ENCODE measurements at regions not wholly inside any gene's neighbourhood (a gene's known extent, or its start where the extent isn't known, plus 50 kb on each side); places are given as distances from the start of the nearest gene placed in this dataset.
A peak's percentile ranks its signal among the peaks of the same experiment; 100 is the strongest.

GRCh38 chr1:235006132-235006721, 122.4 kb downstream of the TOMM20 start:
- H3K36me3 Mint-ChIP-seq = peaks cover 18 to 53% of the 10 kb centered on the region in 2 donors
- peak overlapping the region in 1 of 2 donors; percentile 46 for H3K27ac Mint-ChIP-seq

GRCh38 chr1:235004840-235005391, 123.7 kb downstream of the TOMM20 start:
- ATAC-seq = no peak
- Mint-ChIP-seq H3K36me3 (peaks cover 18 to 52% of the 10 kb centered on the region in 2 donors), H3K9me3 (peaks cover 11 to 31% of the 10 kb centered on the region in 2 donors), H3K27ac (no peak overlapping the region)
- DNase-seq (ENCODE audit: low spot score in 2 of 2) = no peak

More at GRCh38 chr1:235006132-235006721, 122.4 kb downstream of the TOMM20 start:
- ATAC-seq = peak in 1 of 2 donors; percentile 50
- H3K9me3 Mint-ChIP-seq = peaks cover 11 to 31% of the 10 kb centered on the region in 2 donors
- no peak for DNase-seq (ENCODE audit: low spot score in 2 of 2)

- ATAC-seq (no peak), DNase-seq (ENCODE audit: low spot score in 2 of 2) (no peak)
- H3K9me3 Mint-ChIP-seq = peaks cover 6 to 24% of the 10 kb centered on the region in 2 donors
- no peak overlapping the region for H3K27ac Mint-ChIP-seq
- peaks cover 13 to 46% of the 10 kb centered on the region in 2 donors for H3K36me3 Mint-ChIP-seq
Observed at GRCh38 chr1:235004276-235004675, 124.4 kb downstream of the TOMM20 start.

GRCh38 chr1:235002706-235003300, 125.8 kb downstream of the TOMM20 start:
- Mint-ChIP-seq H3K9me3 (peaks cover 3 to 11% of the 10 kb centered on the region in 2 donors), H3K27ac (no peak overlapping the region), H3K36me3 (peaks cover 0 to 31% of the 10 kb centered on the region in 2 donors)
- DNase-seq (ENCODE audit: low spot score in 2 of 2) (no peak), ATAC-seq (no peak)

- ATAC-seq = no peak
- H3K36me3 Mint-ChIP-seq = peaks cover 0 to 6% of the 10 kb centered on the region in 2 donors
- peaks cover 3 to 5% of the 10 kb centered on the region in 2 donors for H3K9me3 Mint-ChIP-seq
- H3K27ac Mint-ChIP-seq = no peak overlapping the region
- peak in 1 of 2 donors; percentile 40 for DNase-seq (ENCODE audit: low spot score in 2 of 2)
Observed at GRCh38 chr1:234999513-234999940, 129.1 kb downstream of the TOMM20 start.

- DNase-seq (ENCODE audit: low spot score in 2 of 2) (peak in 1 of 2 donors; percentile 52), ATAC-seq (no peak)
- Mint-ChIP-seq H3K9me3 (no peaks in the 10 kb centered on the region), H3K27ac (peak overlapping the region in 1 of 2 donors; percentile 44), H3K36me3 (no peaks in the 10 kb centered on the region)
Observed at GRCh38 chr1:234997896-234998741, 130.5 kb downstream of the TOMM20 start.

- Mint-ChIP-seq H3K9me3 (no peaks in the 10 kb centered on the region), H3K27ac (no peak overlapping the region), H3K36me3 (no peaks in the 10 kb centered on the region)
- DNase-seq (ENCODE audit: low spot score in 2 of 2) = peak in 1 of 2 donors; percentile 44
- ATAC-seq = no peak
Observed at GRCh38 chr1:234997201-234997895, 131.3 kb downstream of the TOMM20 start.

- Mint-ChIP-seq H3K9me3 (peaks cover 1 to 2% of the 10 kb centered on the region in 2 donors), H3K36me3 (peaks cover 0 to 3% of the 10 kb centered on the region in 2 donors), H3K27ac (no peak overlapping the region)
- no peak for ATAC-seq
- no peak for DNase-seq (ENCODE audit: low spot score in 2 of 2)
Observed at GRCh38 chr1:234996245-234996757, 132.3 kb downstream of the TOMM20 start.

GRCh38 chr1:234994436-234995295, 134.0 kb downstream of the TOMM20 start:
- H3K27ac Mint-ChIP-seq = no peak overlapping the region
- DNase-seq (ENCODE audit: low spot score in 2 of 2) (peak in 1 of 2 donors; percentile 7), ATAC-seq (no peak)

GRCh38 chr1:234992065-234992464, 136.6 kb downstream of the TOMM20 start:
- Mint-ChIP-seq H3K27ac (peak overlapping the region in 1 of 2 donors; percentile 52), H3K9me3 (peaks cover 3 to 6% of the 10 kb centered on the region in 2 donors), H3K36me3 (peaks cover 0 to 15% of the 10 kb centered on the region in 2 donors)
- DNase-seq (ENCODE audit: low spot score in 2 of 2) = no peak
- ATAC-seq = peak in 1 of 2 donors; percentile 57

More at GRCh38 chr1:234994436-234995295, 134.0 kb downstream of the TOMM20 start:
- peaks cover 0 to 8% of the 10 kb centered on the region in 2 donors for H3K36me3 Mint-ChIP-seq
- peaks cover 3 to 6% of the 10 kb centered on the region in 2 donors for H3K9me3 Mint-ChIP-seq

GRCh38 chr1:234990874-234991801, 137.5 kb downstream of the TOMM20 start:
- no peak for DNase-seq (ENCODE audit: low spot score in 2 of 2)
- ATAC-seq = no peak
- Mint-ChIP-seq H3K27ac (peak overlapping the region; percentile 21 to 69), H3K9me3 (peaks cover 3 to 6% of the 10 kb centered on the region in 2 donors), H3K36me3 (peaks cover 0 to 22% of the 10 kb centered on the region in 2 donors)

GRCh38 chr1:234990328-234990675, 138.3 kb downstream of the TOMM20 start:
- H3K36me3 Mint-ChIP-seq = peaks cover 0 to 22% of the 10 kb centered on the region in 2 donors
- DNase-seq (ENCODE audit: low spot score in 2 of 2) (peak in 1 of 2 donors; percentile 23), ATAC-seq (no peak)
- peak overlapping the region; percentile 21 to 69 for H3K27ac Mint-ChIP-seq
- H3K9me3 Mint-ChIP-seq = peaks cover 3 to 6% of the 10 kb centered on the region in 2 donors

- DNase-seq (ENCODE audit: low spot score in 2 of 2) (peak in 1 of 2 donors; percentile 55), ATAC-seq (peak; percentile 45 to 75)
- Mint-ChIP-seq H3K36me3 (peaks cover 0 to 22% of the 10 kb centered on the region in 2 donors), H3K9me3 (peaks cover 3 to 6% of the 10 kb centered on the region in 2 donors), H3K27ac (peak overlapping the region; percentile 69 to 79)
Observed at GRCh38 chr1:234989479-234990327, 138.9 kb downstream of the TOMM20 start.

All from activated naive CD4-positive, alpha-beta T cell treated with anti-CD3 and anti-CD28 coated beads, Interleukin-2, amount 50 U/mL, for 72 hours (primary cell).